IgD-negative memory B cell (primary cell): ENCODE measurements at regions not wholly inside any gene's neighbourhood (a gene's known extent, or its start where the extent isn't known, plus 50 kb on each side); places are given as distances from the start of the nearest gene placed in this dataset.

ENCODE experiments used
- H3K27ac Mint-ChIP-seq, 3 donors: one replicate each; pipeline ENCODE4 v1.8.0; 2020 to 2022; ENCODE audit warnings: mild to moderate bottlenecking in 3 of 3, mixed read lengths in 3 of 3, moderate library complexity in 1 of 3
- H3K27me3 Mint-ChIP-seq: one replicate; pipeline ENCODE4 v1.8.0; 2021; ENCODE audit warnings: mixed read lengths
- H3K36me3 Mint-ChIP-seq: one replicate; pipeline ENCODE4 v1.8.0; 2020; ENCODE audit warnings: mild to moderate bottlenecking, mixed read lengths
- H3K4me1 Mint-ChIP-seq, 3 donors: one replicate each; pipeline ENCODE4 v1.8.0; 2020 to 2022; ENCODE audit warnings: mixed read lengths in 3 of 3, mild to moderate bottlenecking in 1 of 3
- H3K4me3 Mint-ChIP-seq, 4 donors: one replicate each; pipeline ENCODE4 v1.8.0; 2020 to 2022; ENCODE audit warnings: mild to moderate bottlenecking in 4 of 4, mixed read lengths in 4 of 4, moderate library complexity in 3 of 4
- H3K9me3 Mint-ChIP-seq, 3 donors: one replicate each; pipeline ENCODE4 v1.8.0; 2020 to 2021; ENCODE audit warnings: mixed read lengths in 3 of 3, mild to moderate bottlenecking in 1 of 3

DNA sequence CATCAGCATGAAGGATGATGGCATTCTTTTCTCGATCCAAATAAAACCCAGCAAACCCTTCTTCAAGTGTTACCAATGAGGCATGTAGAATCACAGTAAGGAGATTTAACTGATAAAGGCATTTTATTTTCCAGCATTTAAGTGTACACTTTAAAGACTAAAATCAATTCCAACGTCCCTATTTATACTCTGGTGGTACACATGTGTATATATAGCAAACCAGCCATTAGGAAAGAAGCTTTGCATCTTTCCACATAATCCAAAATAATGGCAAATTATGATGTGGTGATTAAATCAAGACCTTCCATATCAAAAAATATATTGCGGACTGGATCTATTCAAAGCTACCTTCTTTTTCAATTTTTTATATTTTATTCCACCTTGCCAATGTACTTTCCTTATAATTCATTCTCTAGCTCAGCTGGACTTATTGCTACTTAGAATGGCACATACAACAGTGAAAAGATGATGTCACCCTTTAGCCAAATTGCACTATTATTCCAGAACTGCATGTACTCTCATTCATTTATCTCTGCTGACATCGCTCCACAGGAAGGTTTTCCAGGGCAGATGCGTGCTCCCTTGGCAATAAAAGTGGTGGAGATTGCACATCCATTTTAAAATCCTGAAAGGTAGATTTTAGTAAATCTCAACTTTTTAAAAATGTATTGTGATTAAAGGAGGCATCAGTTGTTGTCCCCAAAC, 63.3 kb upstream of the SLC30A5 start:
- Mint-ChIP-seq H3K27ac (no peak overlapping the region), H3K4me3 (no peak overlapping the region), H3K27me3 (no peaks in the 10 kb centered on the region), H3K4me1 (peaks cover 0 to 7% (median 3%) of the 10 kb centered on the region in 3 donors), H3K36me3 (peaks cover 2% of the 10 kb centered on the region), H3K9me3 (no peaks in the 10 kb centered on the region)

DNA sequence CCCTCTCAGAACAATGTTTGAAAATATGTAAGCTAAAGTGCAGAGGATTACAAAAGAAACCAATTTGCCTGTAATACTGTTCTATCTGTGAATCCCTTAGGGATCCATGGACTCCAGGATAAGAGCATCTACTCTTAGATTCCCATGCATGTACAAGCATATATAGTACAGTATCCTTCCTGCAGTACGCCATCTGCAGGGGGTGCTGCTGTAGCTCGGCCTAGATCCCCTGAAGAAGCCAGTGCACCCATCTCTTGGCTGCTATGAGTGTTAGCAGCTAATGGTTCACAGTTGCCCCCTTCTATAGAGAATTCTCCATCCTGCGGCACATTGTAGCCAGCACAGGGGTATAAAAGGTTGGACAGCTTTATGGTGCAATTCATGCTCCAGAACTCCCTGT, 61.8 kb upstream of the SLC30A5 start:
- H3K36me3 Mint-ChIP-seq = no peaks in the 10 kb centered on the region
- H3K27ac Mint-ChIP-seq = no peak overlapping the region
- H3K4me3 Mint-ChIP-seq = no peak overlapping the region
- H3K9me3 Mint-ChIP-seq = no peaks in the 10 kb centered on the region
- no peaks in the 10 kb centered on the region for H3K27me3 Mint-ChIP-seq
- H3K4me1 Mint-ChIP-seq = peaks cover 0 to 7% (median 3%) of the 10 kb centered on the region in 3 donors

DNA sequence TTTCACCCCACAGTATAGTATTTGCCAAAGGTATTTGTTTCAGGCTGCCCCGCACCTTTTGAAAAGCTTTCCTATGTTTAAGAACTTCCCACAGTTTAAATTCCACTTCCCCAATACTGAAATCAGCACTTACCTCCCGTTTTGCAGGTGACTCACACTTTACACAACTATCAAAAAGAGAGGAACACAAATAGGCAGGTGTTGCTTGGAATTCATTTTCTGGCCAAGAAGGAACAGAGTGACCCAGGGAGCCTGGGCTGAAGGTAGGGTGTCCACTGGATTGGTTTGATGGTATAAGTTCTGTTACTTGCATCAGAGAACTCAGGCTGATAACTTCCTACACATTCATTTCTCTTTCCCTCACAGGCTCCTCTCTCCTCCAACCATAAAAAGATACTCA, 60.1 kb upstream of the SLC30A5 start:
- peaks cover 0 to 7% (median 3%) of the 10 kb centered on the region in 3 donors for H3K4me1 Mint-ChIP-seq
- H3K9me3 Mint-ChIP-seq = no peaks in the 10 kb centered on the region
- H3K4me3 Mint-ChIP-seq = peak overlapping the region in 1 of 4 donors; percentile 4
- H3K36me3 Mint-ChIP-seq = no peaks in the 10 kb centered on the region
- no peak overlapping the region for H3K27ac Mint-ChIP-seq
- H3K27me3 Mint-ChIP-seq = no peaks in the 10 kb centered on the region

DNA sequence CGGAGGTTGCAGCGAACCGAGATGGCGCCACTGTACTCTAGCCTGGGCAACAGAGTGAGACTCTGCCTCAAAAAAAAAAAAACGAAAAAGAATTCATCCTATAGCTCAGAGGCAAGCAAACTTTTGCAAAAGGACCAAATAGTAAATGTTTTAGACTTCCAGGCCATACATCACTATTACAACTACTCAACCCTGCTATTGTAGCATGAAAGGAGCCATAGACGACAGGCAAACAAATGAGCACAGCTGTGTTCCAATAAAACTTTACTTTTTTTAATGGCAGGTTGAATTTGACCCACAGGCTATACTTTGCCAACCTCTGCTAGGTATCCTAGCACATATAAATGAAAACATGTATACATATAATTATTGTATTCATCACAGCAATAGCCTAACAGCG, 58.9 kb upstream of the SLC30A5 start:
- no peak overlapping the region for H3K4me3 Mint-ChIP-seq
- no peaks in the 10 kb centered on the region for H3K36me3 Mint-ChIP-seq
- H3K9me3 Mint-ChIP-seq = no peaks in the 10 kb centered on the region
- no peak overlapping the region for H3K27ac Mint-ChIP-seq
- peaks cover 0 to 7% (median 3%) of the 10 kb centered on the region in 3 donors for H3K4me1 Mint-ChIP-seq
- H3K27me3 Mint-ChIP-seq = no peaks in the 10 kb centered on the region

DNA sequence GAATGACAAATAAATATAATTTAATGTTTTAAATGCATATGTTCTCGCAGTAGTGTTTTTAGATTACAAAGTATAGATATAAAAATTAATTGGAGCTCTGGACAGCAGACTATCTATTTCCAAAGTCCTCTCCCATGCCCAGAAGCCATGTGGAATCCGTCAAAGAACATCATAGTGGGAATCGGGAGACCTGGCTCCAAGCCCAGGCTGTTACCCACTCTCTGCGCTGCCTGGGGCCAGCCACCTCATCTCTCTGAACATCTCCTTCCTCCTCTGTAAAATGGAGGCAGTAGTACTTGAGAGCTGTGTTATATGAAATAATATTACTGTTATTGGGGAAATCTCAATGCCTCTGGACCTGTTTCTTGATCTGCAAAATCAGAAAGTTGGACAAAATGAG, 58.1 kb upstream of the SLC30A5 start:
- H3K27ac Mint-ChIP-seq = no peak overlapping the region
- H3K36me3 Mint-ChIP-seq = no peaks in the 10 kb centered on the region
- no peaks in the 10 kb centered on the region for H3K27me3 Mint-ChIP-seq
- H3K9me3 Mint-ChIP-seq = no peaks in the 10 kb centered on the region
- no peak overlapping the region for H3K4me3 Mint-ChIP-seq
- H3K4me1 Mint-ChIP-seq = peaks cover 0 to 7% (median 3%) of the 10 kb centered on the region in 3 donors

DNA sequence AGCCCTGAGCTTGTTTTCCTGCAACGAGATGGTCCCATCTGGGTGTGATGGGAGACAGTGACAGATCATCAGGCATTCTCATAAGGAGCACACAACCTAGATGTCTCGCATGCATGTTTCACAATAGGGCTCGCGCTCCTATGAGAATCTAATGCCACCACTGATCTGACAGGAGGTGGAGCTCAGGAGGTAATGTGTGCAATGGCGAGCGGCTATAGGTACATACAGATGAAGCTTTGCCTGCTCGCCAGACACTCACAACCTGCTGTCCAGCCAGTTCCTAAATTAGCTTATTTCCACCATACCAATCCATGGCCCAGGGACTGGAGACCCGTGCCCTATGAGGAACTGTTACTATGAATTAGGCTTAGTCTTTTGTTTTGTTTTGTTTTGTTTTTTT, 55.3 kb upstream of the SLC30A5 start:
- H3K36me3 Mint-ChIP-seq = no peaks in the 10 kb centered on the region
- H3K9me3 Mint-ChIP-seq = no peaks in the 10 kb centered on the region
- peaks cover 0 to 5% (median 4%) of the 10 kb centered on the region in 3 donors for H3K4me1 Mint-ChIP-seq
- H3K4me3 Mint-ChIP-seq = no peak overlapping the region
- no peak overlapping the region for H3K27ac Mint-ChIP-seq
- no peaks in the 10 kb centered on the region for H3K27me3 Mint-ChIP-seq

DNA sequence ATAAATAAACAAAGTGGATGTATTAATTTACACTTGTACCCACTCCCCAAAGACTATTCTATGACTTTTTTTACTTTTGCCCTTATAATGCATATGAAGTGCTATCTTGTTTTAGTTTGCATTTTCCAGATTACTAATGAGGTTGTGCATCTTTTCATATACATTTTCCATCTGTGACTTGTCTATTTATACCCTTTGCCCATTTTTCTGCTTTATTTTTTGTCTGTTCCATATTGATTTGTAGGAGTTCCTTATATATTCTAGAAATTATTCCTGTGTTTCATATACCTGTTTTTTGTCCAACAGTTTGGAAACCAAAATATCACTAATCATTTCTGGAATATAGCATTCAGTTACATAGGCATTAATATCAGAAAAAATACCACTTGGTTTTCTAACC, 54.0 kb upstream of the SLC30A5 start:
- H3K9me3 Mint-ChIP-seq = no peaks in the 10 kb centered on the region

DNA sequence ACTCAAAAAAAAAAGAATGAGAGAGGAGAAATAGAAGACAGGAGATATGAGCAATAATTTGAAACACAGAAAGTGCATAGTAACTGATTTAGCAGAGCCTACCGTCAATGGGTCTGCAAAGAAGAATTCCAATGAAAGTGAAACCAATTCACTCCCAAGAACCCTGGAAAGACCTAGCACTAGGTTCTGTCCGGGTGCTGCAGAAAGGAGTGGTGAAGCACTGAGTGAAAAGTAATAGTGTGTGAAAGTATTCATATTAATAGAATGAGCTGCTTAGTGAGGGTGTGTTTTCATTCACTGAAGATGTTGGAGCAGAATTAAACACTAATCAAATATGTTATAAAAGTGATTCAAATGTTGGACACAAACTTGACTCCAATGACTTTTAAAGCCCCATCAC, 51.3 kb upstream of the SLC30A5 start:
- H3K9me3 Mint-ChIP-seq = no peaks in the 10 kb centered on the region
- peak overlapping the region in 1 of 4 donors; percentile 50 for H3K4me3 Mint-ChIP-seq
- no peaks in the 10 kb centered on the region for H3K27me3 Mint-ChIP-seq
- H3K27ac Mint-ChIP-seq = peak overlapping the region in 2 of 3 donors; percentile 1 to 68
- peaks cover 0 to 7% (median 6%) of the 10 kb centered on the region in 3 donors for H3K4me1 Mint-ChIP-seq
- H3K36me3 Mint-ChIP-seq = no peaks in the 10 kb centered on the region

More for the DNA sequence above, 54.0 kb upstream of the SLC30A5 start:
- Mint-ChIP-seq H3K4me3 (no peak overlapping the region), H3K27me3 (no peaks in the 10 kb centered on the region), H3K4me1 (peaks cover 0 to 7% (median 6%) of the 10 kb centered on the region in 3 donors), H3K27ac (no peak overlapping the region), H3K36me3 (no peaks in the 10 kb centered on the region)

DNA sequence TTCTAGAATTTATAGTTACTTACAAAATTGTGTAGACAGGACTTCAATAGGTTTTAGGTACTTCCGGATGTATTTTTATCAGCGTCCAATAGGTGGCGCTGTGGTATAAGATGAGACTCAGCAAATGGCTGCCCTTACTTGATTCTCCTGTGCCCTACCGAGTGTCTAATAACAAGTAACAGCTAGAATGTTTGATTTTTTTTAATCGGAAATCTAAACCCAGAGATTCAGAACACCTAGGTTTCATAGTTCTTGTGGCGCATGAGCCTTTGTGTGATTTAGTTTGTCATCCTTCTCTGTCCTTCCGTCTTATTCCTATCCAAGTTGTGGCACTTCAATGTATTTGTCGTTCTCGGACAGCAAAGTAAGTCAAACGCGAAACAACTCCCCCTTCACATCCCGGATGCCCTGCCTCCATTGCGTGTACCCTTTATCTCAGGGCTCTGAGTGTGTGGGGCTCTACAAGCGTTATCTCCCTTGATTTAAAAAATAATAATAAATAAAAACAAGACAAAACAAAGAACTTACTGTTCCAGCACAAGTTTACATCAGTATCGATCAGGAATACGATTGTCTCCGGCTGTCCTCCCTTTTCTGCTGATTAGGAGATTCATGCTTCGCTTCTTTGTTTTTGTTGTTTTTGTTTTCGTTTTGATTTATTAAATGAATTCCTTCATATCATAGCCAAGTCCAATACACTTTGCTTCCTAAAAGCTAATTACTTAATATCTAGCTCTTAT, 50.7 kb upstream of the SLC30A5 start:
- H3K36me3 Mint-ChIP-seq = no peaks in the 10 kb centered on the region
- peaks cover 0 to 7% (median 6%) of the 10 kb centered on the region in 3 donors for H3K4me1 Mint-ChIP-seq
- H3K9me3 Mint-ChIP-seq = no peaks in the 10 kb centered on the region
- no peaks in the 10 kb centered on the region for H3K27me3 Mint-ChIP-seq
- peak overlapping the region; percentile 1 to 86 (median 68) for H3K27ac Mint-ChIP-seq
- H3K4me3 Mint-ChIP-seq = peak overlapping the region; percentile 50 to 98 (median 88)

DNA sequence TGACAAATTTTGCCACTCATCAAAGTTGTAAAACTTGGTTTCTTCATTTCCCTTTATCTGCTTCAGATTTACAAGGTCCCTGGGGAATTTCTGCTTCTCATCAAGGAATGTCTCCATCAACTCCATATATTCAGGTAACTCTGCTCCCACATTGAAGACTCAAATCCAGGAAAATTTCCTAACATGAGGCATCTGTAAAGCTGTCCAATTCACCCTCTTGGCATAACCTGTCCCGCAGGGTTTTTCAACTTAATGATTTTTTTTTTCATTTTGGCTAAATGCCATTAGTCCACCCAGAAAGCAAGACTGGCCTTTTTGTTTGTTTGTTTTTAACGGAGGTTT, 50.2 kb upstream of the SLC30A5 start:
- no peaks in the 10 kb centered on the region for H3K9me3 Mint-ChIP-seq
- H3K4me3 Mint-ChIP-seq = peak overlapping the region in 3 of 4 donors; percentile 36 to 88 (median 43)
- H3K27ac Mint-ChIP-seq = peak overlapping the region in 1 of 3 donors; percentile 68
- no peaks in the 10 kb centered on the region for H3K27me3 Mint-ChIP-seq
- H3K4me1 Mint-ChIP-seq = peaks cover 0 to 7% (median 6%) of the 10 kb centered on the region in 3 donors
- H3K36me3 Mint-ChIP-seq = no peaks in the 10 kb centered on the region
